ENCODE measurements at regions not wholly inside any gene's neighbourhood (a gene's known extent, or its start where the extent isn't known, plus 50 kb on each side); places are given as distances from the start of the nearest gene placed in this dataset.

DNA sequence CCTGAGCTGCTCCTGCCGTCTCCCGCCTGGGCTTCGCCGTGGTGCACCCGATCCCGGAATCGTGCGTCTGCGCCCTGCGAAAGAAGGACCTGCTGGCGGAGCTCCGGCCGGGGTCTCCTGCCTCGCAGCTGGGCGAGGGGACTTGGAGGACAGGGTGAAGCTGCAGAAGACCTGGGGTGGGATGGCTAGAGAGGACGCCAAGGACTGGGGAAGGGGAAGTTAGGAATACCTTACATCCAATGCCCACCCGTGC lies 150.2 kb downstream of the PRL start:
- TF ChIP-seq, protein P1, sequence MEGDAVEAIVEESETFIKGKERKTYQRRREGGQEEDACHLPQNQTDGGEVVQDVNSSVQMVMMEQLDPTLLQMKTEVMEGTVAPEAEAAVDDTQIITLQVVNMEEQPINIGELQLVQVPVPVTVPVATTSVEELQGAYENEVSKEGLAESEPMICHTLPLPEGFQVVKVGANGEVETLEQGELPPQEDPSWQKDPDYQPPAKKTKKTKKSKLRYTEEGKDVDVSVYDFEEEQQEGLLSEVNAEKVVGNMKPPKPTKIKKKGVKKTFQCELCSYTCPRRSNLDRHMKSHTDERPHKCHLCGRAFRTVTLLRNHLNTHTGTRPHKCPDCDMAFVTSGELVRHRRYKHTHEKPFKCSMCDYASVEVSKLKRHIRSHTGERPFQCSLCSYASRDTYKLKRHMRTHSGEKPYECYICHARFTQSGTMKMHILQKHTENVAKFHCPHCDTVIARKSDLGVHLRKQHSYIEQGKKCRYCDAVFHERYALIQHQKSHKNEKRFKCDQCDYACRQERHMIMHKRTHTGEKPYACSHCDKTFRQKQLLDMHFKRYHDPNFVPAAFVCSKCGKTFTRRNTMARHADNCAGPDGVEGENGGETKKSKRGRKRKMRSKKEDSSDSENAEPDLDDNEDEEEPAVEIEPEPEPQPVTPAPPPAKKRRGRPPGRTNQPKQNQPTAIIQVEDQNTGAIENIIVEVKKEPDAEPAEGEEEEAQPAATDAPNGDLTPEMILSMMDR (conservative IDR thresholded peaks at IDR 0.05; ENCODE audit: low read length), result no peak
- TF ChIP-seq EZH2phosphoT487 (IDR thresholded peaks at IDR 0.05; ENCODE audit: borderline replicate concordance, low read depth, low read length), result no peak
